HCT116 (cell line): ENCODE measurements at regions not wholly inside any gene's neighbourhood (a gene's known extent, or its start where the extent isn't known, plus 50 kb on each side); places are given as distances from the start of the nearest gene placed in this dataset.

Experiments used
- ATAC-seq: fragments of 200-7000 bp; cut with Tn5 transposase; 2 replicates; pipeline ENCODE4 v1.9.1; 2020; ENCODE audit warnings: mild to moderate bottlenecking, moderate library complexity
- BruUV-seq: library from RNA; stranded (reverse); fragments of 400-500 nt; replicated peaks from 2 replicates; lab custom pipeline; 2021; lab: Mats Ljungman, UMichigan
- CTCF ChIA-PET: fragments of 300-600 bp; sonication (Branson Sonifier 250); formaldehyde crosslinking; loops from one replicate; lab custom pipeline; 2021; ENCODE audit warnings: antibody characterized with exemption; lab: Charles Lee
- POLR2A ChIA-PET: fragments of 300-600, 350-600 bp; sonication (Branson Sonifier 250); formaldehyde crosslinking; loops from one replicate; lab custom pipeline; 2021; ENCODE audit warnings: antibody characterized with exemption; lab: Charles Lee
- RAD21 ChIA-PET, 2 experiments: fragments of 300-600 bp; sonication (Branson Sonifier 250); formaldehyde crosslinking; loops; one replicate each; lab custom pipeline; 2023; ENCODE audit warnings: low total read pairs in 2 of 2; ENCODE audit not compliant: uncharacterized antibody in 2 of 2, unreplicated experiment in 2 of 2, low non-redundant PET in 1 of 2; lab: Charles Lee
- DNase-seq: peaks from one replicate; pipeline ENCODE4 v3.0.0-alpha.2; 2010; ENCODE audit warnings: low read depth, low spot score
- H2AFZ ChIP-seq: fragments of 200-600 bp; shearing (Covaris generic), sonication (generic); 2 replicates; pipeline ENCODE4 v1.6.1; 2017; ENCODE audit warnings: low read depth, mixed run types, mixed read lengths, antibody characterized with exemption, low read length; ENCODE audit not compliant: poor library complexity, severe bottlenecking
- H3K27ac ChIP-seq: 2 replicates; pipeline ENCODE4 v1.5.1; 2012; ENCODE audit warnings: low read depth, low read length
- H3K27me3 ChIP-seq: fragments of 200-600 bp; sonication (generic); 2 replicates; pipeline ENCODE4 v1.6.1; 2016; ENCODE audit warnings: mixed run types, low read length, mixed read lengths; ENCODE audit not compliant: insufficient read depth
- H3K36me3 ChIP-seq, 2 experiments: fragments of 200-500 bp in 1 of 2; fragments of 200-600 bp in 1 of 2; sonication (Bioruptor generic) in 1 of 2; sonication (generic) in 1 of 2; 2 replicates each; pipeline versions ENCODE4 v1.5.1 to v1.6.1; 2014 to 2016; ENCODE audit warnings: low read length in 2 of 2, inconsistent platforms in 1 of 2, mixed read lengths in 1 of 2, mixed run types in 1 of 2; ENCODE audit not compliant: insufficient read depth in 2 of 2, control insufficient read depth in 1 of 2
- H3K4me1 ChIP-seq, 2 experiments: fragments of 200-600 bp in 1 of 2; sonication (generic) in 1 of 2; 2 replicates each; pipeline versions ENCODE4 v1.5.1 to v1.6.1; 2012 to 2017; ENCODE audit warnings: low read length in 2 of 2, inconsistent platforms in 1 of 2, mild to moderate bottlenecking in 1 of 2, mixed read lengths in 1 of 2, mixed run types in 1 of 2, moderate library complexity in 1 of 2; ENCODE audit not compliant: insufficient read depth in 2 of 2, control insufficient read depth in 1 of 2
- H3K4me2 ChIP-seq: fragments of 200-600 bp; sonication (generic); 2 replicates; pipeline ENCODE4 v1.6.1; 2017; ENCODE audit warnings: mixed run types, low read length, mixed read lengths
- H3K4me3 ChIP-seq, 2 experiments: fragments of 200-600 bp in 1 of 2; sonication (generic) in 1 of 2; replicated peaks in 1 of 2; 2 replicates each; pipeline ENCODE4 v1.5.1; 2011 to 2016; ENCODE audit warnings: low read length in 2 of 2, control low read depth in 1 of 2, low read depth in 1 of 2, mild to moderate bottlenecking in 1 of 2, mixed read lengths in 1 of 2, mixed run types in 1 of 2
- H3K79me2 ChIP-seq: fragments of 200-600 bp; sonication (generic); 2 replicates; pipeline ENCODE4 v1.6.1; 2017; ENCODE audit warnings: mild to moderate bottlenecking, mixed run types, low read length, moderate library complexity, mixed read lengths; ENCODE audit not compliant: insufficient read depth
- H3K9ac ChIP-seq: fragments of 200-600 bp; sonication (generic); 2 replicates; pipeline ENCODE4 v1.6.1; 2016; ENCODE audit warnings: low read length, mixed read lengths
- H3K9me2 ChIP-seq: fragments of 200-600 bp; sonication (generic), shearing (Covaris generic); 2 replicates; pipeline ENCODE4 v1.6.1; 2017; ENCODE audit warnings: mixed run types, mild to moderate bottlenecking, moderate library complexity; ENCODE audit not compliant: insufficient read depth
- H3K9me3 ChIP-seq, 2 experiments: fragments of 200-500 bp in 1 of 2; fragments of 200-600 bp in 1 of 2; sonication (Bioruptor generic) in 1 of 2; sonication (generic) in 1 of 2; 2 replicates each; pipeline ENCODE4 v1.6.1; 2014 to 2017; ENCODE audit warnings: low read length in 2 of 2, mixed read lengths in 2 of 2, inconsistent platforms in 1 of 2, low read depth in 1 of 2, mild to moderate bottlenecking in 1 of 2, mixed run types in 1 of 2, moderate library complexity in 1 of 2; ENCODE audit not compliant: control insufficient read depth in 1 of 2, insufficient read depth in 1 of 2
- H4K20me1 ChIP-seq: fragments of 200-600 bp; sonication (generic), shearing (Covaris generic); 2 replicates; pipeline ENCODE4 v1.6.1; 2017; ENCODE audit warnings: mixed run types, mild to moderate bottlenecking, moderate library complexity; ENCODE audit not compliant: insufficient read depth
- ATF3 ChIP-seq: IDR thresholded peaks from 2 replicates; pipeline ENCODE4 v1.6.1; 2012
- EZH2phosphoT487 ChIP-seq: fragments of 200-600 bp; IDR thresholded peaks from 2 replicates; pipeline ENCODE4 v1.6.1; 2018; ENCODE audit warnings: antibody characterized with exemption, borderline replicate concordance
- FOSL1 ChIP-seq: IDR thresholded peaks from 2 replicates; pipeline ENCODE4 v1.6.1; 2012; ENCODE audit warnings: low read depth
- JUND ChIP-seq: IDR thresholded peaks from 2 replicates; pipeline ENCODE4 v1.6.1; 2012
- SIN3A ChIP-seq: IDR thresholded peaks from 2 replicates; pipeline ENCODE4 v1.6.1; 2012; ENCODE audit warnings: low read depth
- TCF7L2 ChIP-seq: IDR thresholded peaks from 2 replicates; pipeline ENCODE4 v1.7.0; 2011; ENCODE audit warnings: borderline replicate concordance, inconsistent platforms; ENCODE audit not compliant: insufficient read depth, insufficient read length; ENCODE audit errors: extremely low read depth
- intact Hi-C: fragments of 100-400 bp; cut with micrococcal nuclease; formaldehyde crosslinking; loops from 2 replicates; pipeline ENCODE4 v1.10.0; 2022
- TF ChIP-seq, protein P1 (sequence below): IDR thresholded peaks from 2 replicates; pipeline ENCODE4 v1.6.1; 2012; ENCODE audit warnings: low read depth

DNA sequence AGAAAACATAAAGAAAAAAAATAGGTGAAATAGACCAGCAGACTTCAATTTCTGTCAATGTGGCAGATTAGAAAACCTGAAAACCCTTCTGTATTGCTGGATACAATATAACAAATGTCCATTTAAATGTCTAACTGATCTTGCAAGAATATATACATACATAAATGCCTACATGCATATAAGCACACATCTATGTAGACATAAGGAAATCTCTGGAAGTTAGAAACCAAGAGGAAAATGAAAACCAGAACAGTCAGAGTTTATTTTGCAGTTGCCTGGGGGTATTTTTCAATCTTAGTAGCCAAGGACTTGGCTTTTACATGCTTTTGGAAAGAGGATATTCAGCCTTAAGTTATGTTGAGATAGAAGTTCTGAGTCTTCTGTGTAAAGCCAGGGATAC lies 184.0 kb downstream of the RPS12 start:
- CTCF ChIA-PET: no interaction called here

More for the DNA sequence above, 184.0 kb downstream of the RPS12 start:
- ChIA-PET RAD21 (no interaction called here), POLR2A (no interaction called here)
- Histone ChIP-seq H3K27ac (no peak overlapping the region), H3K9me3 (no peaks in the 10 kb centered on the region), H3K4me3 (no peak overlapping the region), H3K4me1 (no peaks in the 10 kb centered on the region), H3K27me3 (peaks cover 6% of the 10 kb centered on the region; the same call in 1 of the 2 replicates), H3K9ac (no peak overlapping the region), H2AFZ (no peak overlapping the region), H4K20me1 (no peaks in the 10 kb centered on the region), H3K79me2 (no peaks in the 10 kb centered on the region), H3K4me2 (no peak overlapping the region), H3K9me2 (no peaks in the 10 kb centered on the region), H3K36me3 (no peaks in the 10 kb centered on the region)
- DNase-seq (no peak), ATAC-seq (no peak)
- no peak for TF ChIP-seq JUND
- no peak for TF ChIP-seq TCF7L2
- no peak for TF ChIP-seq SIN3A
- no peak for TF ChIP-seq EZH2phosphoT487
- TF ChIP-seq, protein P1, sequence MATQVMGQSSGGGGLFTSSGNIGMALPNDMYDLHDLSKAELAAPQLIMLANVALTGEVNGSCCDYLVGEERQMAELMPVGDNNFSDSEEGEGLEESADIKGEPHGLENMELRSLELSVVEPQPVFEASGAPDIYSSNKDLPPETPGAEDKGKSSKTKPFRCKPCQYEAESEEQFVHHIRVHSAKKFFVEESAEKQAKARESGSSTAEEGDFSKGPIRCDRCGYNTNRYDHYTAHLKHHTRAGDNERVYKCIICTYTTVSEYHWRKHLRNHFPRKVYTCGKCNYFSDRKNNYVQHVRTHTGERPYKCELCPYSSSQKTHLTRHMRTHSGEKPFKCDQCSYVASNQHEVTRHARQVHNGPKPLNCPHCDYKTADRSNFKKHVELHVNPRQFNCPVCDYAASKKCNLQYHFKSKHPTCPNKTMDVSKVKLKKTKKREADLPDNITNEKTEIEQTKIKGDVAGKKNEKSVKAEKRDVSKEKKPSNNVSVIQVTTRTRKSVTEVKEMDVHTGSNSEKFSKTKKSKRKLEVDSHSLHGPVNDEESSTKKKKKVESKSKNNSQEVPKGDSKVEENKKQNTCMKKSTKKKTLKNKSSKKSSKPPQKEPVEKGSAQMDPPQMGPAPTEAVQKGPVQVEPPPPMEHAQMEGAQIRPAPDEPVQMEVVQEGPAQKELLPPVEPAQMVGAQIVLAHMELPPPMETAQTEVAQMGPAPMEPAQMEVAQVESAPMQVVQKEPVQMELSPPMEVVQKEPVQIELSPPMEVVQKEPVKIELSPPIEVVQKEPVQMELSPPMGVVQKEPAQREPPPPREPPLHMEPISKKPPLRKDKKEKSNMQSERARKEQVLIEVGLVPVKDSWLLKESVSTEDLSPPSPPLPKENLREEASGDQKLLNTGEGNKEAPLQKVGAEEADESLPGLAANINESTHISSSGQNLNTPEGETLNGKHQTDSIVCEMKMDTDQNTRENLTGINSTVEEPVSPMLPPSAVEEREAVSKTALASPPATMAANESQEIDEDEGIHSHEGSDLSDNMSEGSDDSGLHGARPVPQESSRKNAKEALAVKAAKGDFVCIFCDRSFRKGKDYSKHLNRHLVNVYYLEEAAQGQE: no peak
- TF ChIP-seq ATF3: no peak
- no peak for TF ChIP-seq FOSL1
- intact Hi-C loops: no loop called here
- BruUV-seq: no TSS peak
